ENCODE measurements at regions not wholly inside any gene's neighbourhood (a gene's known extent, or its start where the extent isn't known, plus 50 kb on each side); places are given as distances from the start of the nearest gene placed in this dataset.

DNA sequence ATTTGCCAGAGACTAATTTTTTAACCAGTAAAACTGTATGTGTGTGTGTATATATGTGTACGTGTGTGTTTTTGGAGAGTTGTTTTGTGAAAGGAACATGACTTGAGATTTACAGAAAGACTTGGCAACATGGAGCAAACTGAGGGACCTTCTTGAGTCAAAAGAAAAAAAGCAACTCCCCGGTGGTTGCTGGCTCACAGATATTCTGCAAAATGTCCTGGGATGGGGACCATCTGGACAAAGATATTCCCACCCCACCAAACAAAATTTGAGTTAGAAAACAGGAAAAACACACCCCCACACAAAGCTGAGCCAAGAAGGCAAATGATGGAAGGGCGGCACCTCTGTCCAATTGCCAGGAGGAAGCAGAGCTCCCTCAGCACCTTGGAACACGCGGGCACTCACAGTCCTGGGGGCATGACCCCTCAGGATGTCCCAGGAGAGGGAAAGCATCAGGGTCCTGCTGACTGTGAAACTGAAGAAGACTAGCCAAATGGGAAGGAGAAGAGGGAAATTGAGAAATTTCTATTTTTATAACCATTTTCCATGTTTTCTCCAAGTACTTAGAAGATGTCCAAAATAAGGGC is 290.2 kb upstream of the ACVR2A start:
- DNase-seq (ENCODE audit: low read depth): no peak
- TF ChIP-seq, protein P1, sequence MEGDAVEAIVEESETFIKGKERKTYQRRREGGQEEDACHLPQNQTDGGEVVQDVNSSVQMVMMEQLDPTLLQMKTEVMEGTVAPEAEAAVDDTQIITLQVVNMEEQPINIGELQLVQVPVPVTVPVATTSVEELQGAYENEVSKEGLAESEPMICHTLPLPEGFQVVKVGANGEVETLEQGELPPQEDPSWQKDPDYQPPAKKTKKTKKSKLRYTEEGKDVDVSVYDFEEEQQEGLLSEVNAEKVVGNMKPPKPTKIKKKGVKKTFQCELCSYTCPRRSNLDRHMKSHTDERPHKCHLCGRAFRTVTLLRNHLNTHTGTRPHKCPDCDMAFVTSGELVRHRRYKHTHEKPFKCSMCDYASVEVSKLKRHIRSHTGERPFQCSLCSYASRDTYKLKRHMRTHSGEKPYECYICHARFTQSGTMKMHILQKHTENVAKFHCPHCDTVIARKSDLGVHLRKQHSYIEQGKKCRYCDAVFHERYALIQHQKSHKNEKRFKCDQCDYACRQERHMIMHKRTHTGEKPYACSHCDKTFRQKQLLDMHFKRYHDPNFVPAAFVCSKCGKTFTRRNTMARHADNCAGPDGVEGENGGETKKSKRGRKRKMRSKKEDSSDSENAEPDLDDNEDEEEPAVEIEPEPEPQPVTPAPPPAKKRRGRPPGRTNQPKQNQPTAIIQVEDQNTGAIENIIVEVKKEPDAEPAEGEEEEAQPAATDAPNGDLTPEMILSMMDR (IDR thresholded peaks at IDR 0.05; ENCODE audit: low read depth, low read length, missing control alignments): no peak

DNA sequence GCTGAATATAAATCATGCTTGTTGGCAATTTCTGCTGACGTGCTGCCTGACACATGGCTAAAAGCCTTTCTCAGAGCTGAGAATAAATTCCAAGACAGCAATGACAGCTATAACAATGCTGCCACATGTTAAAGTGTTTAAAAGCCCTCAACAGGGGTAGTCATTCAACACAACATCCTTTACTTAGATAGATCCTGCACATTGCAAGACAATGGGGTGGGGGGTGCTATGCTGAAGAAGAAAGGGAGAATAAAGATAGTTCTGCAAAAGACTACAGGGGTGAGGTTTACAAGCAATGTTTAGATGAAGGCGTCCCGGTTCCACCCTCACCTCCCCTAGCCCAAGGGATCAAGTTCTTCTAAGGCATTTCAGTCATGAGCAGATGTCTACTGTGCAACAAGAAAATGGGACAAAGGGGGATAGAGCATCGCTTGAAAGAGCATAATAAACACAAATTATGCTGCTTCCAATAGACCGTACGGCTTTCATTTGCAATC is 291.0 kb upstream of the ACVR2A start:
- TF ChIP-seq, protein P1 (IDR thresholded peaks at IDR 0.05; ENCODE audit: low read depth, low read length, missing control alignments): no peak
- no peak overlapping the region for H3K4me3 ChIP-seq (ENCODE audit: low read depth, low read length)
- DNase-seq (ENCODE audit: low read depth): no peak

More for the DNA sequence above, 290.2 kb upstream of the ACVR2A start:
- no peak overlapping the region for H3K4me3 ChIP-seq (ENCODE audit: low read depth, low read length)

DNA sequence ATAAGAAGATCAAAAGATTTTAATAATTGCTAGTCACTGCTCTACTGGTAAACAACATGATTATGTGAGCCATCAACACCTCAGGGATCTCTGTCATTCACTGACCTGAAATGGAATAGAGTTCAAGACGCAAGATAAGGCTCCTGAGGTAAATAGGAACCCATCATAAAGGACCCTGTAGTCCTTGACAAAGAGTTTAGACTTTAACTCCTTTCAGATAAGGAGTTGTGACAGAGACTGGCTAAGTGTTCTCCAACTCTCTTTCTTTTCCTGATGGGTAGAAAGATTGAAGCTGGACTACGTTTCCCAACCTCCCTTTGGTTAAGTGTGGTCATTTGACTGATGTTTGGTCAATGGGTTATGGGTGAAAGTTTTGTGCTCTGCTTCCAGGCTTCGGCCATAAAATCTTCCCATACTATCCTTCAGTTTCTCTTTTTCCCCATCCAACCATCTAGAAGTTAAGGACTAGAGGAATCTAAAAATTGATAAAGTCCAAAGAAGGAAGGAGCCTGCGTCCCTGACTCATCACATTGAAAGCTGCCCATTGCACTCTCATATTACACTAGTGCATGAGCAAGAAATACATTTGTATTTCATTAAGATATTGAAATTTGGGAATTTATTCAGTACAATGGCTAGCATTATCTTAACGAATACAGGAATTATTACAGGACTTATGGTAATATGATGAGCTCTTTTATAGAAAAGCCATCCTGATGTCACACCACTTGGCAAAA is 293.7 kb upstream of the ACVR2A start:
- H3K4me3 ChIP-seq (ENCODE audit: low read depth, low read length): no peak overlapping the region
- TF ChIP-seq, protein P1 (IDR thresholded peaks at IDR 0.05; ENCODE audit: low read depth, low read length, missing control alignments): no peak
- DNase-seq (ENCODE audit: low read depth): no peak

DNA sequence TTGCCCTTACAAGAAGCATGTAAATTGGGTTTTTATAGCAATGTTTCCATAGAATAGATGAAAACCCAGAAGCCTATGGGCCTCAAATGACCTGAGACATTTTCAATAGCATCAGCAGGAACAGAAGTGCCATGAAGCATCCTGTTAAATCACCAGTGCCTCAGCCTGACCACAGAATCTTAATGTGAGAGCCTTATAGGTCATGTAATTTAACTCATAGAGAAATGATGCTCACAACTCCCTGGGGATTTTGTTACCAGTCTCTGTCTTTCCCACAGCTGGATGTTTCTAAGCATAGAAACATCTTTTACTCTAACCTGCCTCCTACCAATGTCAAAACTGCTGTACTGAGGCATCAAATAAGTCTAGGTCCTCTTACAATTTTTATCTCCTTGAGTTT is 295.8 kb upstream of the ACVR2A start:
- no peak for DNase-seq (ENCODE audit: low read depth)
- TF ChIP-seq, protein P1 (IDR thresholded peaks at IDR 0.05; ENCODE audit: low read depth, low read length, missing control alignments): no peak
- H3K4me3 ChIP-seq (ENCODE audit: low read depth, low read length): no peak overlapping the region

DNA sequence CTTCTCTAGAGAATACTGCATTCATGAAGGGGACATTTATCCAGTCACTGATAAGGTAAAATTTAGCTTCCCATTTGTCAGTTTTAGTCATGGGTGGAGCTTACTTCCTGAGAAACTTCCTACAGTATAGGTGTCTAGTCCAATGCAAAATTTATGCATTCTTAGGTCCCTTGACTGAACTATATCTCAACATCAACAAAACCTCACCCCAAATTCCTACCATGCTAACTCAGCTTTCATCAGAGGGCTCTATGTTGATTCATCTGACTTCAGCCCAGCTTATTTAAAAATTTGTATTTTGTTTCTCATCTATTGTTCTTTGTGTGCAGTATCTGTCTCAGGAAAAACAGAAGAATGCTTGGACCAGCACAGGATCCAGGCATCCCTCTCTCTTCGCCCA is 296.4 kb upstream of the ACVR2A start:
- TF ChIP-seq, protein P1 (IDR thresholded peaks at IDR 0.05; ENCODE audit: low read depth, low read length, missing control alignments): no peak
- H3K4me3 ChIP-seq (ENCODE audit: low read depth, low read length): no peak overlapping the region
- DNase-seq (ENCODE audit: low read depth): no peak

DNA sequence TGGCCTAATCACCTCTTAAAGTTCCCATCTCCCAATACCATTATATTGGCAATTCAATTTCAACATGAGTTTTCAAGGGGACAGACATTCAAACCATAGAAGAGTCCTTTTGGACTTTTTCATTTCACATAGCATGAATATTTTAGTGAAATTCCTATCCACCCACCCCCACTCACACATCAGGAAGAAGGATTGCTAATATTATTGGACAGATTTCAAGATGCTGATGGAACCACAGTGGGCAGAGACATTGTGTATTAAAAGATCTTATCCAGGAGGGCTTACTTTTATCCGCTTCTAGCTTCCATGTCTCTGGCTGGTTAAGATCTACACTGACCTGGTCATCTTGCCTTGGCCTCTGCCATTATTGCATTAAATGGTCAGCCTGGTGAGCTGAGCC is 297.4 kb upstream of the ACVR2A start:
- no peak overlapping the region for H3K4me3 ChIP-seq (ENCODE audit: low read depth, low read length)
- DNase-seq (ENCODE audit: low read depth): no peak
- TF ChIP-seq, protein P1 (IDR thresholded peaks at IDR 0.05; ENCODE audit: low read depth, low read length, missing control alignments): no peak

Measured in GM12864 (cell line).